Esophagus squamous epithelium (tissue), 5 donors: ENCODE measurements at regions not wholly inside any gene's neighbourhood (a gene's known extent, or its start where the extent isn't known, plus 50 kb on each side); places are given as distances from the start of the nearest gene placed in this dataset.
"Not testable (repeated sequence)": the region's sequence is repeated elsewhere in the genome, so short reads cannot be mapped to it uniquely, and the experiment has no call there.

ENCODE experiments used
- DNase-seq: peaks from one replicate; lab custom pipeline; 2025; lab: John Stamatoyannopoulos, UW
- H3K27ac ChIP-seq, 4 donors: fragments of 200-600 bp; sonication (generic); one replicate each; pipeline ENCODE4 v1.5.1; 2016 to 2019; ENCODE audit warnings: mild to moderate bottlenecking in 1 of 4
- H3K27me3 ChIP-seq, 4 donors: fragments of 200-600 bp; sonication (generic); 1 replicate in 3 of 4; 2 replicates in 1 of 4; pipeline versions ENCODE4 v1.5.1 to v1.6.0; 2017 to 2021; ENCODE audit warnings: antibody characterized with exemption in 1 of 4
- H3K36me3 ChIP-seq, 3 donors: fragments of 200-600 bp; sonication (generic); one replicate each; pipeline ENCODE4 v1.5.1; 2016 to 2019
- H3K4me1 ChIP-seq, 3 donors: fragments of 200-600 bp; sonication (generic); one replicate each; pipeline ENCODE4 v1.5.1; 2017 to 2019
- H3K4me3 ChIP-seq, 4 donors: fragments of 200-600 bp; sonication (generic); 1 replicate in 3 of 4; 2 replicates in 1 of 4; pipeline ENCODE4 v1.5.1; 2016 to 2019; ENCODE audit warnings: mild to moderate bottlenecking in 2 of 4, moderate library complexity in 1 of 4
- H3K9me3 ChIP-seq, 3 donors: fragments of 200-600 bp; sonication (generic); one replicate each; pipeline ENCODE4 v1.5.1; 2016 to 2019
- CTCF ChIP-seq, 6 experiments: fragments of 450-650 bp in 4 of 6; fragments of 200-600 bp in 2 of 6; sonication (generic) in 2 of 6; IDR thresholded peaks; one replicate each; pipeline ENCODE4 v1.5.1; 2016 to 2019; ENCODE audit warnings: antibody characterized with exemption in 6 of 6, mild to moderate bottlenecking in 4 of 6, moderate library complexity in 4 of 6
- POLR2A ChIP-seq, 4 donors: fragments of 450-650 bp; IDR thresholded peaks; one replicate each; pipeline ENCODE4 v1.6.1; 2017; ENCODE audit warnings: antibody characterized with exemption in 4 of 4, mild to moderate bottlenecking in 4 of 4, moderate library complexity in 3 of 4
- WGBS, 2 donors: methylation state at CpG; one replicate each; pipeline ENCODE4 v1.1.5; 2018; 5-methylcytosine and 5-hydroxymethylcytosine counted together
- intact Hi-C: fragments of 100-400 bp; cut with DNase I; formaldehyde crosslinking; loops from one replicate; pipeline ENCODE4 v1.15.0; 2022
- donor health status: DM: yes; HTN: yes; CAD: no.

- Histone ChIP-seq H3K4me1 (no peaks in the 10 kb centered on the region), H3K27me3 (no peaks in the 10 kb centered on the region), H3K9me3 (no peaks in the 10 kb centered on the region), H3K4me3 (no peak overlapping the region), H3K27ac (no peak overlapping the region), H3K36me3 (no peaks in the 10 kb centered on the region)
- 86 to 94% methylated on average over 5 of the region's 5 CpGs for WGBS, 2 donors
- intact Hi-C loops, result no loop called here
- TF ChIP-seq CTCF (IDR thresholded peaks at IDR 0.05), result no peak
- no peak for TF ChIP-seq POLR2A (IDR thresholded peaks at IDR 0.05)
- no peak for DNase-seq
Observed at GRCh38 chr7:152914014-152914844, 154.7 kb downstream of the ACTR3B start.

GRCh38 chr7:152914845-152915102 lies 155.2 kb downstream of the ACTR3B start:
- WGBS, 2 donors, result 89 to 90% methylated on average over 1 of the region's 1 CpG
- H3K27me3 ChIP-seq, H3K4me1 ChIP-seq, H3K4me3 ChIP-seq, H3K9me3 ChIP-seq, DNase-seq, intact Hi-C loops, H3K27ac ChIP-seq, H3K36me3 ChIP-seq: not testable (repeated sequence)

GRCh38 chr7:152922318-152923081 lies 162.9 kb downstream of the ACTR3B start:
- intact Hi-C loops, result no loop called here
- Histone ChIP-seq H3K27me3 (peaks cover 0 to 63% (median 6%) of the 10 kb centered on the region in 4 donors), H3K4me3 (no peak overlapping the region), H3K9me3 (no peaks in the 10 kb centered on the region), H3K27ac (no peak overlapping the region), H3K36me3 (no peaks in the 10 kb centered on the region), H3K4me1 (peaks cover 3 to 14% (median 8%) of the 10 kb centered on the region in 3 donors)
- 76 to 91% methylated on average over 15 of the region's 16 CpGs for WGBS, 2 donors
- TF ChIP-seq CTCF (IDR thresholded peaks at IDR 0.05), result no peak
- no peak for TF ChIP-seq POLR2A (IDR thresholded peaks at IDR 0.05)
- no peak for DNase-seq

- no peak overlapping the region for H3K27ac ChIP-seq
- peaks cover 0 to 63% (median 6%) of the 10 kb centered on the region in 4 donors for H3K27me3 ChIP-seq
- H3K4me1 ChIP-seq, result peaks cover 3 to 23% (median 8%) of the 10 kb centered on the region in 3 donors
- WGBS, 2 donors, result 89 to 95% methylated on average over 2 to 7 of the region's 12 CpGs
- H3K4me3 ChIP-seq, result no peak overlapping the region
- H3K9me3 ChIP-seq, result no peaks in the 10 kb centered on the region
- no peak for DNase-seq
- no peak for TF ChIP-seq POLR2A (IDR thresholded peaks at IDR 0.05)
- TF ChIP-seq CTCF (IDR thresholded peaks at IDR 0.05), result no peak
- intact Hi-C loops, result no loop called here
- H3K36me3 ChIP-seq, result no peaks in the 10 kb centered on the region
Observed at GRCh38 chr7:152923711-152924110, 164.2 kb downstream of the ACTR3B start.

GRCh38 chr7:152924238-152924637 lies 164.7 kb downstream of the ACTR3B start:
- H3K27ac ChIP-seq, result no peak overlapping the region
- WGBS, 2 donors, result 66 to 80% methylated on average over 2 to 4 of the region's 6 CpGs
- no peak for DNase-seq
- no peak overlapping the region for H3K4me3 ChIP-seq
- no peaks in the 10 kb centered on the region for H3K36me3 ChIP-seq
- H3K4me1 ChIP-seq, result peaks cover 3 to 29% (median 8%) of the 10 kb centered on the region in 3 donors
- H3K9me3 ChIP-seq, result no peaks in the 10 kb centered on the region
- TF ChIP-seq POLR2A (IDR thresholded peaks at IDR 0.05) (no peak), CTCF (IDR thresholded peaks at IDR 0.05) (no peak)
- intact Hi-C loops, result no loop called here
- H3K27me3 ChIP-seq, result peaks cover 0 to 63% (median 6%) of the 10 kb centered on the region in 4 donors
